ENCODE measurements at regions not wholly inside any gene's neighbourhood (a gene's known extent, or its start where the extent isn't known, plus 50 kb on each side); places are given as distances from the start of the nearest gene placed in this dataset.

DNA sequence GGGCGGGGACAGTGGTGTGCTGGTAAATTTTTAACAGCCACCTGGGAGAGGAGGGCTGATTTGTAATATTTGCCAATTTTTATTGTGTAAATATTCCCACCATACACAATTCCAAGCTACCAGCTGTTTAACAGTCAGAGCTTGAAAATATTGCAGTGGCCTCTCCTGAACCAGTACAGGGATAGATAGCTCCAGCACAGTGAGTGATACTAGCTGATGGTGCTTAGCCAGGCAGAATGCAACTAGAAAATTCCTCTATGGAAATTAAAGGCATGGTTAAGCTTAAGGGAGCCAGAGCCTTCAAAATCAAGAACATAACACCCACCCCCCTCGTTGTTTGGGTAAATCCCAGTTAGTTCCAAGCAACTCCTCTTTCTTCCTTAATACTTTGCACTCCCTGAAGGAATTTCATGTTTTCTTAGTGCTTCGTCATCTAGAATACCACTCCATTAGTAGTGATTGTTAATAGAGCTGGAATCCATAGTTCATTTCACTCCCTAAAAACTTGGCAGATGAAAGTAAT lies 96.6 kb downstream of the CYB561 start:
- TF ChIP-seq CTCF (IDR thresholded peaks at IDR 0.05 in 2 of 3, conservative IDR thresholded peaks at IDR 0.05 in 1 of 3; ENCODE audit: insufficient read depth in 2 of 3, low read depth in 1 of 3, low read length in 3 of 3), result no peak
- no peak for TF ChIP-seq ZNF561 (CRISPR knock-in tag; conservative IDR thresholded peaks at IDR 0.05)
- no peak for TF ChIP-seq SPI1 (IDR thresholded peaks at IDR 0.05; ENCODE audit: borderline replicate concordance, low read depth, low read length)
- no peak for TF ChIP-seq RNF2 (IDR thresholded peaks at IDR 0.05)
- TF ChIP-seq HDGF (IDR thresholded peaks at IDR 0.05), result no peak
- TF ChIP-seq ELF1 (tag; IDR thresholded peaks at IDR 0.05), result no peak
- no peak for TF ChIP-seq RERE (CRISPR knock-in tag; IDR thresholded peaks at IDR 0.05; ENCODE audit: borderline replicate concordance)
- TF ChIP-seq THRB (CRISPR knock-in tag; conservative IDR thresholded peaks at IDR 0.05), result no peak
- TF ChIP-seq NFXL1 (CRISPR knock-in tag; IDR thresholded peaks at IDR 0.05), result no peak
- no peak for TF ChIP-seq JUN (IDR thresholded peaks at IDR 0.05; ENCODE audit: borderline replicate concordance, low read depth, low read length)
- no peak for TF ChIP-seq JUN (CRISPR knock-in tag; IDR thresholded peaks at IDR 0.05; ENCODE audit: borderline replicate concordance)
- TF ChIP-seq SAP30 (IDR thresholded peaks at IDR 0.05; ENCODE audit: borderline replicate concordance, insufficient read depth, low read depth, low read length, poor library complexity, severe bottlenecking), result no peak
- no peak for TF ChIP-seq RBM14 (IDR thresholded peaks at IDR 0.05; ENCODE audit: borderline replicate concordance, insufficient read depth, low read depth, low read length)
- TF ChIP-seq, protein P1, sequence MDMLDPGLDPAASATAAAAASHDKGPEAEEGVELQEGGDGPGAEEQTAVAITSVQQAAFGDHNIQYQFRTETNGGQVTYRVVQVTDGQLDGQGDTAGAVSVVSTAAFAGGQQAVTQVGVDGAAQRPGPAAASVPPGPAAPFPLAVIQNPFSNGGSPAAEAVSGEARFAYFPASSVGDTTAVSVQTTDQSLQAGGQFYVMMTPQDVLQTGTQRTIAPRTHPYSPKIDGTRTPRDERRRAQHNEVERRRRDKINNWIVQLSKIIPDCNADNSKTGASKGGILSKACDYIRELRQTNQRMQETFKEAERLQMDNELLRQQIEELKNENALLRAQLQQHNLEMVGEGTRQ (CRISPR knock-in tag; IDR thresholded peaks at IDR 0.05), result no peak
